PFSK-1 (cell line): ENCODE measurements at regions not wholly inside any gene's neighbourhood (a gene's known extent, or its start where the extent isn't known, plus 50 kb on each side); places are given as distances from the start of the nearest gene placed in this dataset.

Experiments used
- FOXP2 ChIP-seq: optimal IDR thresholded peaks from 2 replicates; pipeline ENCODE3; 2011; ENCODE audit warnings: borderline replicate concordance, control low read depth, inconsistent platforms; ENCODE audit not compliant: insufficient read depth; ENCODE audit errors: extremely low read length, extremely low read depth
- POLR2AphosphoS5 ChIP-seq: IDR thresholded peaks from 2 replicates; pipeline ENCODE4 v1.6.1; 2012; ENCODE audit warnings: low read depth, mild to moderate bottlenecking, control low read depth, low read length, moderate library complexity
- SIN3A ChIP-seq: IDR thresholded peaks from 2 replicates; pipeline ENCODE4 v1.6.1; 2012; ENCODE audit warnings: mild to moderate bottlenecking, low read length, moderate library complexity, borderline replicate concordance; ENCODE audit not compliant: insufficient read depth
- TAF1 ChIP-seq: IDR thresholded peaks from 2 replicates; pipeline ENCODE4 v1.6.1; 2012; ENCODE audit warnings: low read length, control low read depth, borderline replicate concordance; ENCODE audit not compliant: insufficient read depth
- TF ChIP-seq, protein P1 (sequence below), 2 experiments: IDR thresholded peaks; 2 replicates each; pipeline versions ENCODE4 v1.6.1 to v1.8.0; 2011 to 2012; ENCODE audit warnings: low read depth in 2 of 2, low read length in 2 of 2, control low read depth in 1 of 2, inconsistent platforms in 1 of 2, mild to moderate bottlenecking in 1 of 2, moderate library complexity in 1 of 2; ENCODE audit not compliant: insufficient read depth in 1 of 2

DNA sequence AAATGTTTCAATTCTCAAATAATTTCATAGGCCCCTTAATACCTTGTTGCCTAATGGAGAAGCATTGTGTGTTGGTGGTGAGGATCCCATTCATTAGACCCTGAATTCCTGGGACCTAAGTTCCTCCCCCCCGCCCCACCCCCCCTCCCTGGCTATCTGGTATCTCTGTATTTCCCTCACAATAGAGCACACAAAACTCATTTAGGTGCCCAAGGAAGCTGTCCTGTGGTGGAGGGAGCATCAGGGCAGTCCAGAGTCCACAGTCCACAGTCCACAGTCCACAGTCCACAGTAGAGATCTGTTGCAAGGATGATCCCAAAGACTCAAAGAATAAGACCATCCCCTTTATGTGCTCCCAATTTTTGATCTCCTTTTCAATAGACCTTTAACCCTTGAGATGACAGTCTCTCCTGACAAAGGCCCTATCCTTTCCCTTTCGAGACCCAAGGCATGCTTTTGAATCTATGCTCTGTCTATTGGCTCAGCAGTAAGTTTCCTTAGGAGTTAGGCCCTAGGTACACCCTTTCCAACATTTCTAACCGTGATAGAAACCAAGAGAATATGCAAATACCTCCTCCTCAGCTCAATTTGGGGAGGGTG is 123.9 kb downstream of the ZBTB18 start:
- TF ChIP-seq, protein P1, sequence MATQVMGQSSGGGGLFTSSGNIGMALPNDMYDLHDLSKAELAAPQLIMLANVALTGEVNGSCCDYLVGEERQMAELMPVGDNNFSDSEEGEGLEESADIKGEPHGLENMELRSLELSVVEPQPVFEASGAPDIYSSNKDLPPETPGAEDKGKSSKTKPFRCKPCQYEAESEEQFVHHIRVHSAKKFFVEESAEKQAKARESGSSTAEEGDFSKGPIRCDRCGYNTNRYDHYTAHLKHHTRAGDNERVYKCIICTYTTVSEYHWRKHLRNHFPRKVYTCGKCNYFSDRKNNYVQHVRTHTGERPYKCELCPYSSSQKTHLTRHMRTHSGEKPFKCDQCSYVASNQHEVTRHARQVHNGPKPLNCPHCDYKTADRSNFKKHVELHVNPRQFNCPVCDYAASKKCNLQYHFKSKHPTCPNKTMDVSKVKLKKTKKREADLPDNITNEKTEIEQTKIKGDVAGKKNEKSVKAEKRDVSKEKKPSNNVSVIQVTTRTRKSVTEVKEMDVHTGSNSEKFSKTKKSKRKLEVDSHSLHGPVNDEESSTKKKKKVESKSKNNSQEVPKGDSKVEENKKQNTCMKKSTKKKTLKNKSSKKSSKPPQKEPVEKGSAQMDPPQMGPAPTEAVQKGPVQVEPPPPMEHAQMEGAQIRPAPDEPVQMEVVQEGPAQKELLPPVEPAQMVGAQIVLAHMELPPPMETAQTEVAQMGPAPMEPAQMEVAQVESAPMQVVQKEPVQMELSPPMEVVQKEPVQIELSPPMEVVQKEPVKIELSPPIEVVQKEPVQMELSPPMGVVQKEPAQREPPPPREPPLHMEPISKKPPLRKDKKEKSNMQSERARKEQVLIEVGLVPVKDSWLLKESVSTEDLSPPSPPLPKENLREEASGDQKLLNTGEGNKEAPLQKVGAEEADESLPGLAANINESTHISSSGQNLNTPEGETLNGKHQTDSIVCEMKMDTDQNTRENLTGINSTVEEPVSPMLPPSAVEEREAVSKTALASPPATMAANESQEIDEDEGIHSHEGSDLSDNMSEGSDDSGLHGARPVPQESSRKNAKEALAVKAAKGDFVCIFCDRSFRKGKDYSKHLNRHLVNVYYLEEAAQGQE (IDR thresholded peaks at IDR 0.05; ENCODE audit: insufficient read depth in 1 of 2, low read depth in 2 of 2, low read length in 2 of 2), result no peak
- TF ChIP-seq POLR2AphosphoS5, result no peak
- TF ChIP-seq FOXP2, result no peak
- no peak for TF ChIP-seq SIN3A
- no peak for TF ChIP-seq TAF1

DNA sequence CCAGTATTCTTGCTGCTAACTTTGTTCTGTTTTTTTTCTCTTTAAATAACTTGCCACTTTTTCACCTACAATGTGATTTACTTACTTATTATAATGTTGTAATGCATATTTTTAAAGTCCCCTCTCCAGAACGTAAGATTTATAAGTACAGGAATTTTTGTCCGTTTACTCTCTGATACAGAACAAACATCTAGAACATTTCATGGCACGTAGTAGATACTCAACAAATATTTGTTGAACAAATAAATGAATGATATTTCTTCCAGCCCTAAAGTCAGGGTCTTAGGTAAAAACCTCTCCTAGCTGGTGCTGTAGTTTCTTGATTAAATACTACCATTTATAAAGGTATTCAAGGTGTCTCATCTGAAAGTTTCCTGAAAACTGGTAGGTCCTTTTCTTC is 125.1 kb downstream of the ZBTB18 start:
- TF ChIP-seq TAF1 (no peak), POLR2AphosphoS5 (no peak), SIN3A (no peak)
- TF ChIP-seq, protein P1 (IDR thresholded peaks at IDR 0.05; ENCODE audit: insufficient read depth in 1 of 2, low read depth in 2 of 2, low read length in 2 of 2), result no peak

DNA sequence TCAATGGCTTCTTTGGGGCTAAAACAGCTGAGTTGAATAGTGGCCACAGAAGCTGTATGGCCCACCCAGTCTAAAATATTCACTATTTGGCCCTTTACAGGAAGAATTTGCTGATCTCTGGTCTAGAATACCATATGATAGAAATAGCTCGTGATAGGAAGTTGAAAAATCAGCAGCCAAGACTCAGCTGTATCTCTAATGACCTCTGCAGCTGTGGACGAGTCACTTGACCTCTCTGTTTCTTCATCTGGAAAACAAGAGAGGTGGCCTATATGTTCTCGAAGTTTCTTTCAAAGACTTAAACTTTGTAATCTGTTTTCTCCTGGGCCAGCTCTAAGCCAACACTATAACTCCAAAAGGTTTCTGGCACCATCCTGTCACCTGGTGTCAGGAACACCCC is 129.2 kb downstream of the ZBTB18 start:
- TF ChIP-seq TAF1 (no peak), POLR2AphosphoS5 (no peak), SIN3A (no peak), FOXP2 (no peak)
- TF ChIP-seq, protein P1 (IDR thresholded peaks at IDR 0.05; ENCODE audit: insufficient read depth in 1 of 2, low read depth in 2 of 2, low read length in 2 of 2), result no peak

- TF ChIP-seq SIN3A, result no peak
- no peak for TF ChIP-seq FOXP2
- TF ChIP-seq TAF1, result no peak
- TF ChIP-seq POLR2AphosphoS5, result no peak
- TF ChIP-seq, protein P1 (IDR thresholded peaks at IDR 0.05; ENCODE audit: insufficient read depth in 1 of 2, low read depth in 2 of 2, low read length in 2 of 2), result no peak
These were observed 130.8 kb downstream of the ZBTB18 start for GRCh38 chr1:244181867-244182266.

DNA sequence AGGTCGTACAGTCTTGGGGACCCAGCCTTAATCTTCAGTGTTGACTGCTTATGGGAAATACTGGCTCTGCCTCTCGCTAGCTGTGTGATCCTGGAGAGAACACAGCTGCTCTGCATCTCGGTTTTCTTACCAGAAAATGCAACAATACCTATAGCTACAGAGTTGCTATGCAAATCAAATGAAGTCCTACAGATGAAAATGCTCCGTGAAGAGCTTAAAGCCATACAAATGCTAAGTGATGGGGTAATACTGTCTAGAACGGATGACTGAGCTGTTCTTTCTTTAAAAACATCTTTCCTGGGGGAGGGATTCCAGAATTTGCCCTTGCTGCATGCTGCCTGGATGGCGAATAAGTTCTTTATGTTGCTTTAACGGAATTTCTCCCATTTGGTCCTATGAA is 132.0 kb downstream of the ZBTB18 start:
- TF ChIP-seq POLR2AphosphoS5 (no peak), SIN3A (no peak), FOXP2 (no peak), TAF1 (no peak)
- TF ChIP-seq, protein P1 (IDR thresholded peaks at IDR 0.05; ENCODE audit: insufficient read depth in 1 of 2, low read depth in 2 of 2, low read length in 2 of 2), result no peak
